Lung (tissue), 11 donors: ENCODE measurements at regions not wholly inside any gene's neighbourhood (a gene's known extent, or its start where the extent isn't known, plus 50 kb on each side); places are given as distances from the start of the nearest gene placed in this dataset.
A peak's percentile ranks its signal among the peaks of the same experiment; 100 is the strongest.

Experiments used
- ATAC-seq: fragments of 200-7000 bp; cut with Tn5 transposase; one replicate; pipeline ENCODE4 v1.9.1; 2020; ENCODE audit warnings: moderate number of reproducible peaks; ENCODE audit not compliant: insufficient read depth, low FRiP score
- DNase-seq, 3 donors: peaks; one replicate each; pipeline ENCODE4 v3.0.0-alpha.2; 2013 to 2017
- H3K27ac ChIP-seq, 2 donors: one replicate each; pipeline ENCODE4 v1.5.1; 2013; ENCODE audit warnings: mild to moderate bottlenecking in 2 of 2, moderate library complexity in 2 of 2, control low read depth in 1 of 2, inconsistent platforms in 1 of 2, low read depth in 1 of 2, low read length in 1 of 2
- H3K27me3 ChIP-seq, 3 donors: one replicate each; pipeline ENCODE4 v1.5.1; 2013; ENCODE audit warnings: low read length in 2 of 3; ENCODE audit not compliant: control insufficient read depth in 3 of 3, insufficient read depth in 3 of 3
- H3K36me3 ChIP-seq, 4 donors: one replicate each; pipeline ENCODE4 v1.5.1; 2013; ENCODE audit warnings: low read length in 4 of 4, mild to moderate bottlenecking in 1 of 4, moderate library complexity in 1 of 4; ENCODE audit not compliant: control insufficient read depth in 4 of 4, insufficient read depth in 4 of 4
- H3K4me1 ChIP-seq, 5 donors: one replicate each; pipeline ENCODE4 v1.5.1; 2013; ENCODE audit warnings: low read length in 5 of 5, mild to moderate bottlenecking in 2 of 5, moderate library complexity in 1 of 5; ENCODE audit not compliant: control insufficient read depth in 5 of 5, insufficient read depth in 5 of 5
- H3K4me3 ChIP-seq: one replicate; pipeline ENCODE4 v1.5.1; 2013; ENCODE audit warnings: mild to moderate bottlenecking, control low read depth, moderate library complexity
- H3K9ac ChIP-seq, 2 donors: one replicate each; pipeline ENCODE4 v1.5.1; 2013; ENCODE audit warnings: low read length in 2 of 2, control low read depth in 1 of 2; ENCODE audit not compliant: insufficient read depth in 1 of 2
- H3K9me3 ChIP-seq, 4 donors: one replicate each; pipeline ENCODE4 v1.5.1; 2013; ENCODE audit warnings: low read length in 3 of 4, mild to moderate bottlenecking in 1 of 4, moderate library complexity in 1 of 4; ENCODE audit not compliant: control insufficient read depth in 4 of 4, insufficient read depth in 3 of 4
- CTCF ChIP-seq: IDR thresholded peaks from 2 replicates; pipeline ENCODE4 v1.5.1; 2012; ENCODE audit warnings: mild to moderate bottlenecking; ENCODE audit errors: control extremely low read depth, extremely low read depth
- WGBS, 2 donors: extraction: QIAGEN DNeasy Blood & Tissue Kit; methylation state at CpG; one replicate each; pipeline ENCODE4 v1.1.7; 2013; 5-methylcytosine and 5-hydroxymethylcytosine counted together
- donor health status: control.
- donor health status: control.
- donor health status: Bipolar disorder and iron deficiency.
- donor health status: healthy.
- donor health status: DM: yes; HTN: yes; CAD: no.

DNA sequence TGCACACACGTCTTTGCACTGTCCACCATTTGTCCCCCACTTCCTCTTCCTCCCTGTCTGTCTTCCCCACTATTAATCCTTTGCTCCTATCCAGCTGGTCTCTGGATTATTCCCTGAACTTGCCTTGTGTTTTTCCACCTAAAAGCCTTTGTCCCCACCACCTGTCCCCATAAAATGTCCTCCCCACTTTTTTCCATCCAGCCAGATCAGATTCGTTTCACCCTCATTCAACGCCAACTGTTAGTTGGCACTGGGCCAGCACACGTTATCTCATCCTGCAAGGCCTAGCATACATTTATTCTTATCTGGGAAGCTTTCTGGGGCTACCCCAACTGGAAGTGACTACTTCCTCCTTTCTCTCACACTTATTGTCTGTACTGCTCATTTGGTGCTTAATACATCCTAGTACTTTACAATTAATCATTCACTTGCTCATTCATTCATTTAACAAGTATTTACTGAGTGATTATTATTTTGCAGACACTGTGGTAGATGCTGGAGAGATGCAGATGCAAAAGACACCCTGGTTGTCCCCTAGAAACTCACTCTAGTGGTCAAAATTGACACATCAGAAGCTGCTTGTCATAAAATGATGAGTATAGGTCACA lies 96.2 kb downstream of the RASSF10 start:
- Histone ChIP-seq H3K9ac (no peak overlapping the region), H3K4me3 (no peak overlapping the region), H3K4me1 (peaks cover 0 to 12% (median 3%) of the 10 kb centered on the region in 5 donors), H3K27me3 (no peaks in the 10 kb centered on the region), H3K27ac (peak overlapping the region in 1 of 2 donors; percentile 12), H3K36me3 (no peaks in the 10 kb centered on the region), H3K9me3 (no peaks in the 10 kb centered on the region)
- DNase-seq (peak; percentile 22 to 59 (median 52)), ATAC-seq (peak; percentile 32)
- no peak for TF ChIP-seq CTCF
- WGBS, 2 donors = 7 to 16% methylated on average over 4 of the region's 4 CpGs

DNA sequence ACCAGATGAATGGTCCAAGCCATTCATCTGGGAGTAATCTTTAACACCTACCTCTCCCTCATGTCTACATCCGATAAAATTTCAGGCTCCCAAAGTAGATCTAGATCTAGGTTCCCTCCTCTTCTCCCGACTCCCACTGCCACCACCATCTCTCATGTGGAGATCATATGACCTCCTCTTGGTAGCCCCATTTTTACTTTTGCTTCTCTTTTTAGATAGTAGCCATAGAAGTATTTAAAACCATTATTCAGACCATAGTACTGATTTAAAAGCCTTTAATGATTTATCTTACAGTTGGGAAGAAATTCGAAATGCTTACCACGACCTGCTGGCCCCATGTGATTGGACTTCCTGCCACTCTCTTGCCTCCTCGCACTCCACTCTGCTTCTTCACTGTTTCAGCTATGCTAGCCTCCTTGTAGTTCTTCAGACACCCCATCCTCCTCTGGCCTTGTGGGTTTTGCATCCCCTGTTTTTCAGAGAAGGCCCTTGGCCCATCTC lies 98.5 kb downstream of the RASSF10 start:
- Histone ChIP-seq H3K36me3 (no peaks in the 10 kb centered on the region), H3K4me3 (no peak overlapping the region), H3K4me1 (peaks cover 0 to 12% (median 3%) of the 10 kb centered on the region in 5 donors), H3K9me3 (no peaks in the 10 kb centered on the region), H3K9ac (no peak overlapping the region), H3K27me3 (no peaks in the 10 kb centered on the region), H3K27ac (no peak overlapping the region)
- WGBS, 2 donors = 74 to 76% methylated on average over 5 of the region's 5 CpGs
- TF ChIP-seq CTCF = no peak
- ATAC-seq (no peak), DNase-seq (no peak)

DNA sequence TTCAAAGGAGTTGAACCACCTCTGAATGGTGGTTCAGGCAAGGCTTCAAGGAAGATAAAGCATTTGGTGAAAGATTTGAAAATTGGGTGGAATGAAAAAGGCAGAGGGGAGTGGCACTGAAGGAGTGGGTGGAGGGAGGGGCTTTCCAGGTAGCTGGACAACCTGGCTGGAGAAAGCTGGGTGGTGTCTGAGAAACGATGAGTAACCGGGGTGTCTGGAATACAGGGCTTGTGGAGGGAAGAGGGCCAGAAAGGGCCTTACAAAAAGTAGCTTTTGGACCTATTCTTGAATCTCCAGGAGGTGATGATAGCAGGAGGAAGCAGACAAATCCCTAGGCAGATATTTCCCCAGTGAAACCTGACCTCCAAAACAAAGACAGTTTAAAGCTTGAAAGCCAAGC lies 99.3 kb downstream of the RASSF10 start:
- DNase-seq (no peak), ATAC-seq (no peak)
- Histone ChIP-seq H3K36me3 (no peaks in the 10 kb centered on the region), H3K4me3 (no peak overlapping the region), H3K9ac (no peak overlapping the region), H3K27ac (no peak overlapping the region), H3K9me3 (no peaks in the 10 kb centered on the region), H3K4me1 (peaks cover 0 to 12% (median 3%) of the 10 kb centered on the region in 5 donors), H3K27me3 (no peaks in the 10 kb centered on the region)
- no peak for TF ChIP-seq CTCF
- WGBS, 2 donors = 60 to 92% methylated on average over 2 of the region's 2 CpGs

DNA sequence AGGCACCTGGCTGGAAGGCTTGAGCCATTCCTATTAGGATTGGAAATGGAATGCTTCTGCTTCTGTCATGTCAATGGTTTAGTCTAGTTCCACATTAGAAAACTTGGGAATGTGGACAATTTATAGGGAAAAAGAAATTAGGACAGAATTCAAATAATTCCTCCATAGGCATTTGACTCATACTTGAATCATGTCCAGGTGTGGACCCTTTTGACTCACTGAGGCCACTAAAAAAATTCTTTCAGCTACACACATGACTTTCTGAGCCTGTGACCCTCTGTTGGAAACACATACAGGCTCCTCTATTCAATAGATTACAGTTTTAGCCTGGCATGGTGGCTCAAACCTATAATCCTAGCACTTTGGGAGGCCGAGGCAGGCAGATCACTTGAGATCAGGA lies 100.5 kb downstream of the RASSF10 start:
- no peak overlapping the region for H3K27ac ChIP-seq
- WGBS, 2 donors = 94 to 100% methylated on average over 1 of the region's 1 CpG
- no peak for DNase-seq
- H3K9me3 ChIP-seq = no peaks in the 10 kb centered on the region
- no peak for ATAC-seq
- no peak overlapping the region for H3K9ac ChIP-seq
- H3K4me1 ChIP-seq = peaks cover 0 to 11% (median 3%) of the 10 kb centered on the region in 5 donors
- no peaks in the 10 kb centered on the region for H3K27me3 ChIP-seq
- TF ChIP-seq CTCF = no peak
- H3K36me3 ChIP-seq = no peaks in the 10 kb centered on the region
- H3K4me3 ChIP-seq = no peak overlapping the region
